D721Med (cell line): ENCODE measurements at regions not wholly inside any gene's neighbourhood (a gene's known extent, or its start where the extent isn't known, plus 50 kb on each side); places are given as distances from the start of the nearest gene placed in this dataset.
"Not testable (repeated sequence)": the region's sequence is repeated elsewhere in the genome, so short reads cannot be mapped to it uniquely, and the experiment has no call there.

Experiments used
- DNase-seq: peaks from one replicate; pipeline ENCODE4 v3.0.0; 2011; ENCODE audit warnings: low spot score; ENCODE audit not compliant: insufficient read length
- FAIRE-seq: peaks from 2 replicates; lab custom pipeline; 2011; peaks lifted over from hg19 to GRCh38; lab: Jason Lieb, UNC
- TF ChIP-seq, protein P1 (sequence below): IDR thresholded peaks from 2 replicates; pipeline ENCODE4 v1.5.1; 2012; ENCODE audit warnings: mild to moderate bottlenecking, control low read depth; ENCODE audit not compliant: insufficient read depth; ENCODE audit errors: missing control alignments

DNA sequence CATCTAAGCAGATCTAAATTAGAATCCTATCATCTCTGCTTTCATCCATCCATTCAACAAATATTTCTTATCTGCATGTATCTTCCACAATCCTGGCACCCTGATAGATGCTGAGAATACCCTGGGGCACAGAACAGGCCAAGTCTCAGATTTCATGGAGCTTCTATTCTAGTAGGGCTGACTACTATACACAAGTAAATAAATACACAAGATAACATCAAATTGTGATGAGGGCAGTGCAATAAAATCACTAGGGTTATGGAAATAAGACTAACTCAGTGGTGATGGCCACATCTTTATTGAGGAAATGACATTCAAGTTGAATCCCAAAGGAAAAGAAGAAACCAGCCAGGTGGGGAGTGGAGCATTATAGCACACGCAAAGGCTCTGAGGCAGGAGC, 138.4 kb upstream of the GLRA1 start:
- TF ChIP-seq, protein P1, sequence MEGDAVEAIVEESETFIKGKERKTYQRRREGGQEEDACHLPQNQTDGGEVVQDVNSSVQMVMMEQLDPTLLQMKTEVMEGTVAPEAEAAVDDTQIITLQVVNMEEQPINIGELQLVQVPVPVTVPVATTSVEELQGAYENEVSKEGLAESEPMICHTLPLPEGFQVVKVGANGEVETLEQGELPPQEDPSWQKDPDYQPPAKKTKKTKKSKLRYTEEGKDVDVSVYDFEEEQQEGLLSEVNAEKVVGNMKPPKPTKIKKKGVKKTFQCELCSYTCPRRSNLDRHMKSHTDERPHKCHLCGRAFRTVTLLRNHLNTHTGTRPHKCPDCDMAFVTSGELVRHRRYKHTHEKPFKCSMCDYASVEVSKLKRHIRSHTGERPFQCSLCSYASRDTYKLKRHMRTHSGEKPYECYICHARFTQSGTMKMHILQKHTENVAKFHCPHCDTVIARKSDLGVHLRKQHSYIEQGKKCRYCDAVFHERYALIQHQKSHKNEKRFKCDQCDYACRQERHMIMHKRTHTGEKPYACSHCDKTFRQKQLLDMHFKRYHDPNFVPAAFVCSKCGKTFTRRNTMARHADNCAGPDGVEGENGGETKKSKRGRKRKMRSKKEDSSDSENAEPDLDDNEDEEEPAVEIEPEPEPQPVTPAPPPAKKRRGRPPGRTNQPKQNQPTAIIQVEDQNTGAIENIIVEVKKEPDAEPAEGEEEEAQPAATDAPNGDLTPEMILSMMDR, result no peak
- DNase-seq (no peak), FAIRE-seq (no peak)

DNA sequence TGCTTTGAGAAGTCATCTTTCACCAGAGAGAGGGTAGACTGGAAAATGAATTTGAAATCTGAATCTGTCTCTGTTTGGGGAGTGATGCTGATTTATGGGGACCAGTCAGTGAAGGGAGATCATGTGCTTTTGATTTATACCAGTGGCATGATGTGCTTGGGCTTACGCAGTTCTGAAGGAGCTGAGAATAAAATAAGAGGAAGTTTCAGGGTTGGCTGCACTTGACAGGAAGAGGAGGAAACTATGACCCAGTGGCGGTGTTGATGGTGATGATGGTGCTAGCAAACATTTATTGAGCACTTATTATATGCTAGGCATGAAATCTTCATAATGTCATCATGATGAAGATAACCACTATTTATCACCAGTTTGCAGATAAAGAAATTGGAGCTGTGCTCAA, 136.4 kb upstream of the GLRA1 start:
- no peak for DNase-seq
- TF ChIP-seq, protein P1, result no peak
- FAIRE-seq, result no peak

DNA sequence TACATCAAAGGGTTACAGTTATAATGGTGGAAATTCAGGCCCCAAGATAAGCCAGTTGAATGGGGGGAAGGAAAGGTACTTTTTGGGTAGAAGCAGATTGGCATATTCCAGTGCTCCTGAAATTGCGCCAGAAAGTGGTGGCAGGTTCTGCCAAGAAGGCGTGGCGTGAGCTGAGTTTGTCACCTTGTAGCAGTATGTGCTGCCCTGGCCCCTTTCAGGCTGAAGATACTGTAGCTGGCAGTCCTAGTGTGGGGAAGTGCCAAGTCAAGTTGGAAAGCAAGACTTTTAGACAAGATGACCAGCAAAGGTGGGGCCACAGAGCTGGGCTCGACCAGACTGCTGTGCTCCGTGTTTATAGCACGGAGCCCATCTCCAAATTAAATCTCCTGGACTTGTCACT, 133.6 kb upstream of the GLRA1 start:
- DNase-seq, result no peak
- no peak for FAIRE-seq
- TF ChIP-seq, protein P1, result no peak

DNA sequence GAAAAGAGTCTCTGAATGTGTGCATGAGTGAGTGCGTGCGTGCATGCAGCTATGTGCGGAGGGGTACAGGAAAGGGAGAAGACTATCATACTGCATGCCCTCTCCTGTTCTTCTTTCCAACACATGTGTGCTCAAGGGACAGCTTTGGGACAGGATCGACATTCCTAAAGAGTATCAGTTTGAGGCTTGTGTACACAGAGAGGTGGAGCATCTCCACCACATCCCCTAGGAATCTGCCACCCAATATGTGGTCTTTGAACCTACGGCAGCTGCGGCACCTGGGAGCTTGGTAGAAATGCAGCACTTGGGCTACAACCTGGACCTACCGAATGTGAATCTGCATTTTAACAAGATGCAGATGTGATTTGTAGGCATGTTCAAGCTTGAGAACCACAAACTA, 132.3 kb upstream of the GLRA1 start:
- DNase-seq (no peak), FAIRE-seq (no peak)
- TF ChIP-seq, protein P1, result no peak

DNA sequence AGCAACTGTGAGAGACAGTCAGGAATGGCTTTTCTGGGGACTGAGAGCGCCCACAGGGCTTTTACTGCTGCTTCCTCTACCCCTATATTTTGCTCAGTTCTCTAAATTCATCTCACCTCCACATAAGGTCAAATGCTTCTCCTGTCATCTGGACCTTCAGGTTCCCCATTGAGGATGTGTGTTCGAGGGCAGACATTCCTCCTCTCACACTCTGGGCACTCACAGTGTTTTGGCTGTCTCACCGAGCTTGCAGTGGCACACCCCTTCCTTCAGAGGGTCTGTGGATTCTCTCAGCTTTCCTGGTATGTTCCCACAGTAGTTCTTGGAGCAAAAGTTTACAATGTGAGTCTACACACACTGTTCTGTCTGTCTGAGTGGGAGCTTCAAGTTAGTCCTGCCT, 127.8 kb upstream of the GLRA1 start:
- FAIRE-seq (no peak), DNase-seq (no peak)
- TF ChIP-seq, protein P1, result no peak

DNA sequence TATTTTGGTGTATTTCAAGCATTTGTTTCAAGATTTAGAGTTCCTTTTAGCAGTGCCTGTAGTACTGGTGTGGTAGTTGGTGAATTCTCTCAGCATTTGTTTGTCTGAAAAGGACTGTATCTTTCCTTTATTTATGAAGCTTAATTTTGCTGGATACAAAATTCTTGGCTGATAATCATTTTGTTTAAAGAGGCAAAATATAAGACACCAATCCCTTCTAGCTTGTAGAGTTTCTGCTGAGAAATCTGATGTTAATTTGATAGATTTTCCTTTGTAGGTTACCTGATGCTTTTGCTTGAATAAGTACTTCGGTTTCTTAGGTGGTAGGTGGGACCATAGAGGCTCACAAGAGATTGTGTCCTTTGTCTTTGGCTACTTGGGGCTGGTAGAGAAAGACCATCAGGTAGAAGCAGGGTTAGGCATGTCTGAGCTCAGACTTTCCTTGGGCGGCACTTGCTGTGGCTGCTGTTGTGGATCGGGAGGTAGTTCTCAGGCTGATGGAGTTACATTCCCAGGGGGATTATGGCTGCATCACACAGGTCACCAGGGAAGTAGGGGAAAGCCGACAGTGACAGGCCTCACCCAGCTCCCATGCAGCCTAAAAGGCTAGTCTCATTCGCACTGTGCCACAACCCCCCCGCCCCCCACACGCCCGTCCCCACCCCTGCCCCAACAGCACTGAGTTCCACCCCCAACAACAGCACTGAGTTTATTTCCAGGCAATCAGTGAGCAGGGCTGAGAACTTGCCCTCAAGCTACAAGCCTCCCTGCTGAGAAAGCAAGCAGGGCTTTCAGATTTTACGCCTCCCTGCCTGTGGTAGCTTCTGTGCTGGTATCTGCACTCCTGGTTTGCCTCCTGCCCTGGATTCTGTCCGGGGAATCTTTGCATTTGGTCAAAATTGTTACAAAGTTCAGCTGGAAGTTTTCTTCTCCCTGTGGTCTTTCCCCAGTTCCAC, 127.1 kb upstream of the GLRA1 start:
- TF ChIP-seq, protein P1, result no peak
- FAIRE-seq (no peak), DNase-seq (no peak)

DNA sequence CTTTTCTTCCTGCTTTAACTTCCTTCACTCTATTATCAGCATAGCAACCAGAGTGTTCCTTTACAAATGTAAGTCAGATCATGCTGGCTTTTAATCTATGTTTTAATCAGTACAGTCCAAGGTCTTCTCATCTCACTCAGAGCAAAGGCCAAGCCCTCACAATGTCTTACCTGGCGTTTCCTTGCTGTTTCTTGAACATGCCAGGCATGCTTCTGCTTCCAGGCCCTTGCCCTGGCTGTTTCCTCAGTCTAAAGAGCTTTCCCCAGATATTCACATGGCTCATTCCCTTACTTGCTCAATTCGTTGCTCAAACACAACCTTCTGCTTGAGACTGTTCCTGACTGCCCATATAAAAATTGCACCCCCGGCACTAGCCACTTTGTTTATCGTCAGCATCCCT, 121.7 kb upstream of the GLRA1 start:
- TF ChIP-seq, protein P1, result no peak
- FAIRE-seq (no peak), DNase-seq (no peak)

DNA sequence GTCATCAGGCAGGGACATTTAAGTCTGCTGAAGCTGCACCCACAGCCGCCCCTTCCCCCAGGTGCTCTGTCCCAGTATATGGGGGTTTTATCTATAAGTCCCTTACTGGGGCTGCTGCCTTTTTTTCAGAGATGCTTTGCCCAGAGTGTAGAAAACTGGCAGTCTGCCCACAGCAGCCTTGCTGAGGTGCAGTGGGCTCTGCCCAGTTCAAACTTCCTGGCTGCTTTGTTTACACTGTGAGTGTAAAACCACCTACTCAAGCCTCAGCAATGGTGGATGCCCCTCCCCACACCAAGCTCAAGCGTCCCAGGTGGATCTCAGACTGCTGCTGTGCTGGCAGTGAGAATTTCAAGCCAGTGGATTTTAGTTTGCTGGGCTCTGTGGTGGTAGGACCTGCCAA, 114.2 kb upstream of the GLRA1 start:
- DNase-seq, FAIRE-seq: not testable (repeated sequence)

DNA sequence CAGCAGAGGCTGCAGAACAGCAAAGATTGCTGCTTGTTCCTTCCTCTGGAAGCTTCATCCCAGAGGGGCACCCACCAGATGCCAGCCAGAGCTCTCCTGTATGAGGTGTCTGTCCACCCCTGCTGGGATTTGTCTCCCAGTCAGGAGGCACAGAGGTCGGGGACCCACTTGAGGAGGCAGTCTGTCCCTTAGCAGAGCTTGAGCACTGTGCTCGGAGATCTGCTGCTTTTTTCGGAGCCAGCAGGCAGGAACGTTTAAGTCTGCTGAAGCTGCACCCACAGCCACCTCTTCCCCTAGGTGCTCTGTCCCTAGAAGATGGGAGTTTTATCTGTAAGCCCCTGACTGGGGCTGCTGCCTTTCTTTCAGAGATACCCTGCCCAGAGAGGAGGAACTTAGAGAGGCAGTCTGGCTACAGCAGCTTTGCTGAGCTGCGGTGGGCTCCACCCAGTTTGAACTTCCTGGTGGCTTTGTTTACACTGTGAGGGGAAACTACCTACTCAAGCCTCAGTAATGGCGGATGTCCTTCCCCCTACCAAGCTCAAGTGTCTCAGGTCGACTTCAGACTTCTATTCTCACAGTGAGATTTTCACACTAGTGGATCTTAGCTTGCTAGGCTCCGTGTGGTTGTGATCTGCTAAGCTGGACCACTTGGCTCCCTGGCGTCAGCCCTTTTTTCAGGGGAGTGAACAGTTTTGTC, 101.8 kb upstream of the GLRA1 start:
- DNase-seq, FAIRE-seq: not testable (repeated sequence)
